A549 (cell line): ENCODE measurements at regions not wholly inside any gene's neighbourhood (a gene's known extent, or its start where the extent isn't known, plus 50 kb on each side); places are given as distances from the start of the nearest gene placed in this dataset.

Source experiments
- MAFK ChIP-seq: fragments of 450-650 bp; IDR thresholded peaks from 2 replicates; pipeline ENCODE4 v1.6.1; 2014; ENCODE audit not compliant: partially characterized antibody
- POLR2A ChIP-seq: IDR thresholded peaks from 2 replicates; pipeline ENCODE4 v1.6.1; 2012; ENCODE audit warnings: mild to moderate bottlenecking, low read length
- RAD21 ChIP-seq, 2 experiments: fragments of >200 bp in 1 of 2; sonication (Bioruptor Twin) in 1 of 2; formaldehyde crosslinking in 1 of 2; IDR thresholded peaks in 1 of 2; conservative IDR thresholded peaks in 1 of 2; 2 replicates in 1 of 2; 3 replicates in 1 of 2; pipeline ENCODE4 v1.6.1; 2012 to 2018; ENCODE audit warnings: inconsistent platforms in 1 of 2

DNA sequence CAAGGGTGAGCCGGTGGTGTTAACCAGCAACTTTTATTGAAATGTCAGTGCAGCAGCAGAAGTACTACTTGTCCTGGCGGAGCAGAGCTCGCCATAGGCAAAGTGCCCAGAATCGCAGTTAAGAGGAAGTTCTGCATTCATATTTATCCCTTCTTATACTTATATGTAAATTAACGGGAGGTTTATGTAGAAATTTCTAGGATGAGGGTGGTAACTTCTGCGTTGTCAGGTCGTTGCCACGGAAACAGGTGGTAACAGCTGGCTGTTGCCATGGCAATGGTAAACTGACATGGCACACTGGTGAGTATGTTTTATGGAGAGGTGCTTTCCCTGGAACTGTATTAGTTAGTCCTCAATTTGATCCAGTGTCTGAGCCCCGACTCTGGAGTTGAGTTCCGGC, 2494.9 kb upstream of the PCDH20 start:
- TF ChIP-seq RAD21 (conservative IDR thresholded peaks at IDR 0.05 in 1 of 2, IDR thresholded peaks at IDR 0.05 in 1 of 2), result no peak
- TF ChIP-seq MAFK, result no peak
- no peak for TF ChIP-seq POLR2A
